SK-N-SH treated with all-trans-retinoic acid at 6 μM for 48 hours (cell line): ENCODE measurements at regions not wholly inside any gene's neighbourhood (a gene's known extent, or its start where the extent isn't known, plus 50 kb on each side); places are given as distances from the start of the nearest gene placed in this dataset.

Experiments
- TCF4 ChIP-seq: fragments of 250-450 bp; sonication (Bioruptor Pico); IDR thresholded peaks from 2 replicates; pipeline ENCODE4 v1.8.0; 2021; ENCODE audit warnings: mild to moderate bottlenecking, moderate library complexity, borderline replicate concordance
- TOX ChIP-seq: fragments of 250-450 bp; sonication (Bioruptor Pico); IDR thresholded peaks from 2 replicates; pipeline ENCODE4 v1.8.0; 2021; ENCODE audit warnings: mild to moderate bottlenecking, moderate library complexity, borderline replicate concordance
- ZFP3 ChIP-seq: fragments of 250-450 bp; sonication (Bioruptor Pico); IDR thresholded peaks from 2 replicates; pipeline ENCODE4 v1.5.0; 2020; ENCODE audit warnings: mild to moderate bottlenecking, moderate library complexity
- ZNF565 ChIP-seq: fragments of 450-650 bp; formaldehyde crosslinking; conservative IDR thresholded peaks from 2 replicates; pipeline ENCODE4 v1.5.0; 2020; ENCODE audit warnings: low read depth, mild to moderate bottlenecking, moderate library complexity

DNA sequence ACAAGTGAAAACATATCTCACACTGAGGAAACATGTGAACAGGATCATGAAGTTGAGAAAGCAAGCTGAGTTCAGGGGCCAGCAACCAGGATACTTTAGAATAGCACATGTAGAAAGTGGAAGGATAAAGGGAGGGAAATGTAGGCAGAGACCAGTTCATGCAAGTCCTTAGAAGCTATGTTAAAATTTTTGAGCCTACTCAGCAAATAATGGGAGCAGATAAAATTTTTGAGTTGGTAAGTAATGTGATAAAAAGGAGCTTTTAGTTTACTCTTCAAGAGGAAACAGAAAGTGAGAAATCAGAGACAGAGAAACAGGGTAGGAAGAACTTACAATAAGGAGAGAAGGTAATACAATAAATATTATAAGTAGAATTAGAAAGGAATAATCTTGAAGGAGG lies 105.6 kb upstream of the ZBTB20 start:
- TF ChIP-seq ZFP3 (CRISPR knock-in tag) (no peak), ZNF565 (no peak), TOX (no peak), TCF4 (no peak)
